HG02610 (cell line): ENCODE measurements at regions not wholly inside any gene's neighbourhood (a gene's known extent, or its start where the extent isn't known, plus 50 kb on each side); places are given as distances from the start of the nearest gene placed in this dataset.
"Not testable (repeated sequence)": the region's sequence is repeated elsewhere in the genome, so short reads cannot be mapped to it uniquely, and the experiment has no call there.

Experiments
- ATAC-seq: cut with Tn5 transposase; IDR thresholded peaks from one replicate; pipeline ENCODE4 v1.9.1; 2021; ENCODE audit warnings: mild to moderate bottlenecking, moderate library complexity; ENCODE audit not compliant: unreplicated experiment

- no peak for ATAC-seq
Observed at GRCh38 chr6:169921853-169922824, 170.7 kb downstream of the ERMARD start.

DNA sequence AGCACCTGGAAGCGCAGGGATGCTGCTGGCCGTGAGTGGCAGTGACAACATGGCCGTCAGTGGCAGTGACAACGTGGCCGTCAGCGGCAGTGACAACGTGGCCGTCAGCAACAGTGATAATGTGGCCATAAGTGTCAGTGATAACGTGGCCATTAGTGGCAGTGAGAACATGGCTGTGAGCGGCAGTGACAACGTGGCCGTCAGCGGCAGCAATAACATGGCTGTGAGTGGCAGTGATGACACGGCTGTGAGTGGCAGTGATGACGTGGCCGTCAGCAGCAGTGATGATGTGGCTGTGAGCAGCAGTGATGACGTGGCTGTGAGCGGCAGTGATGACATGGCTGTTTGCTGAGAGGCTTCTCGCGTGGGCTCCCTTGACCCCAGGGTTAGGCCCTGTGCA, 169.8 kb downstream of the ERMARD start:
- ATAC-seq, result no peak

- ATAC-seq, result no peak
Observed at GRCh38 chr6:169920359-169921020, 169.1 kb downstream of the ERMARD start.

DNA sequence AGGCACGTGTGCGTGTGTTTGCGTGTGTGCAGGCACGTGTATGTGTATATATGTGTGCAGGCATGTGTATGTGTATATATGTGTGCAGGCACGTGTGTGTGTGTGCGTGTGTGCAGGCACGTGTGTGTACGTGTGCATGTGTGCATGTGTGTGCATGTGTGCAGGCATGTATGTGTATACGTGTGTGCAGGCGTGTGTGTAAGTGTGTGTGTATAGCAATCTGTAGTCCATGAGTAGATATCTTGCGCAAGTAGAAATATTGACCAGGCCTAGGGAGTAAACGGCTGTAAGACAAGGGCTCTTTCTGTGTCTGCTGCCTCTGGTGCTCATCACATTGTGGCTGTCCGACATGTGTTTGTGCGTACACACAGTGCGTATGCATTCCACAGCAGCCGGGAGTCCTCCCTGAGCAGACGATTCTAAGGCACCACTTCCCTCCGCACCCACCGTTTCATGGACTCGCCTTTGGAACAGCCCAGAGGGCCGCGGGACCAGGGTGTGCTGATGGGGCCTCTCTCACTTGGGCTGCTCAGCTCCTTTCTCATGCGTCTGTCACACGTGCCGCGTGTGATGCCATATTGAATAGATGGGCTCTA, 167.6 kb downstream of the ERMARD start:
- ATAC-seq, result no peak

DNA sequence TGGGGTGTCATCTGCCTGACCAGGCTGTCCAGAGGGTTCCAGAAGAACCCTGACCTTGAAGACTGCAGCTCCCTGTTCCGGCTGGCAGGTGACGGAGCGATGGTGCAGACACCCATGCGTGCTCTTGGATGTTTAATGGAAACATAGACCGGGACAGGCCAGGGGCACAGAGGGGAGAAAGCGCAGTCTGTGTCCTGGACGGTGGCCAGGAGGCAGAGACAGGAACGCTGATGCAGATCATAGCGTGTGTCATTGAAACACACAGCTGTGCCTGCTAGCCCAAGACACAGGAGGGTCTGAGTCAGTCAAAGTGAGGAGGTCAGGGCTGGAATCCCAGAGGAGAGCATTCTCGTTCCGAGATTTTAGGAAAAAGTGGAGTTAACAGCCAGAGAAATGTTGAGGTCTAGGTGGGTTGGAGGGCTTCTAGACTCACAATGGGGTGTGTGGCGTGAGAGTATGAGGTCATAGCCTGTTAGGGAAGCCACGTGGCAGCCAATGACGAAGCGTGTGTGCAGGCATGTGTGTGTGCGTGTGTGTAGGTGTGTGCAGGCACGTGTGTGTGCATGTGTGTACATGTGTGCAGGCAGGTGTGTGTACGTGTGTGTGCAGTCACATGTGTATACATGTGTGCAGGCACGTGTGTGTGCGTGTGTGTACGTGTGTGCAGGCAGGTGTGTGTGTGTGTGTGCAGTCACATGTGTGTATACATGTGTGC, 167.0 kb downstream of the ERMARD start:
- no peak for ATAC-seq

GRCh38 chr6:169917153-169917552, 165.7 kb downstream of the ERMARD start:
- ATAC-seq, result no peak

- ATAC-seq, result no peak
Observed at GRCh38 chr6:169915769-169916550, 164.5 kb downstream of the ERMARD start.

DNA sequence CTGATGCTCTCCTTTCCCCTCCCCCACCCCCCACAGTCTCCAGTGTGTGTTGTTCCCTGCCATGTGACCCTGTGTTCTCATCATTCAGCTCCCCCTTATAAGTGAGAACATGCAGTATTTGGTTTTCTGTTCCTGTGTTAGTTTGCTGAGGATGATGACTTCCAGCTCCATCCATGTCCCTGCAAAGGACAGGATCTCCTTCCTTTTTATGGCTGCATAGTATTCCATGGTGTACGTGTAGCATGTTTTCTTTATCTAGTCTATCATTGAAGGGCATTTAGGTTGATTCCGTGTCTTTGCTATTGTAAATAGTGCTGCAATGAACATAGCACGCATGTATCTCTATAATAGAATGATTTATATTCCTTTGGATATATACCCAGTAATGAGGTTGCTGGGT, 162.3 kb downstream of the ERMARD start:
- ATAC-seq, result not testable (repeated sequence)

DNA sequence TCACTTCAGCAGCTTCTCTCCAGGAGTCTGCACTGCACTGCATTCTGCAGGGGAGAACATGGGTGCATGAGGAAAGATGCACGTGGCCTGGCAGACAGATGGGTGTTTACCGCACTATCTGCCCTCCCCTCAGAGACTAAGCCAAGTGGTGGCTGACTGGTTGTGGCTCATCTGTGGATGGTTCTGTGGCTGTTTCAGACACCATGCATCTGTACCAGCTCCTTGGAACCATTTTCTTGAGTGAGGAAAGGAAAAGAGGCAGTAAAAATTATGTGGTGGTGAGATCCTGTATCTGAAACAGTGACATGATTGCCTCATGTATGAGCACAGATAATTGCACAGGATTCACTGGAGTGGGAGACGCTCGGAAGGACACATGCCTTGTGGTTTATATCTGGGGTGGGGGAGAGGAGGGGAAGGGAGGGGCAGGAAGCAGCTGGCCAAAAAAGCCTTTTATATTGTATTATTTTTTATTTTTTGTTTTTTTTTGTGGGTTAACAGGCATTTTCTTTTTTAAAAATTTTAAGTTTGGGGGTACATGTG, 161.7 kb downstream of the ERMARD start:
- no peak for ATAC-seq

DNA sequence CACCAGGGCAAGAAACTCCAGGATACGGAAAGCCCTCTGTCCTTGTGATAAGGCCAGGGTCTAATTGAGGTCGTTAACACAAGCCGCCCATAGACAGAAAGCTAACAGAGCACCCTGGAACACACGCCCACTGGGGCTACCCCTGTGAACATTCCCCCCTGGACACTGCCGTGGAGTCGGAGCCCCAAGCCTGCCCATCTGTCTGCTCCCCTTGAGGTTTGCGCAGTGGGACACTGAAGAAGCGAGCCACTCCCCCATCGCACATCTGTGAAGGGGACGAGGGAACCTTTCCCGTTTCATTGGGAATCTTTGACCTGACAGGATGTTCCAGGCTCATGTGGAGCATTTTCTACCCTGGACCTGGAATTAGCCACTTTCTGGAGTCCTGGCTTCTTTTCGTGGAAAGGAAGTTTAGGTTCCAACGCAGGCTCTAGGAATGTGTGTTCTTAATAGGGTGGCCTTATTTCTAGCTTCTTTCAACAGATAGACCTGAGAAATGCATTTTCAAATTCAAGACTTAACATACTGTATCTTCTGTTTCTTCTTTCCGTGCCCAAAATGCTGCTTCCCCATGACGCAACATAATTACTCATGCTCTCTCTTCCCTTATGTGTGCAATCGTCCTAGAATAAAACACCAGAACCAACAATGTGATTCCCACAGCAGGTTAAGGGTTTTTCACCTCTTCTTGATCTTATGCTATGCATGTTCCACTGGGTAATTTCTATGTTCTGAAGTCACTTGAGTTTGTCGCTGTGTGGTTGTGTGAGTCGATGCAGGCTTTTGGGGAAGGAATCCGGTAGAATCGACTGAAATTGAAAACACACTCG, 161.1 kb downstream of the ERMARD start:
- no peak for ATAC-seq

- ATAC-seq, result no peak
Observed at GRCh38 chr6:169911264-169912263, 160.1 kb downstream of the ERMARD start.

- ATAC-seq, result no peak
Observed at GRCh38 chr6:169909113-169909512, 157.7 kb downstream of the ERMARD start.

DNA sequence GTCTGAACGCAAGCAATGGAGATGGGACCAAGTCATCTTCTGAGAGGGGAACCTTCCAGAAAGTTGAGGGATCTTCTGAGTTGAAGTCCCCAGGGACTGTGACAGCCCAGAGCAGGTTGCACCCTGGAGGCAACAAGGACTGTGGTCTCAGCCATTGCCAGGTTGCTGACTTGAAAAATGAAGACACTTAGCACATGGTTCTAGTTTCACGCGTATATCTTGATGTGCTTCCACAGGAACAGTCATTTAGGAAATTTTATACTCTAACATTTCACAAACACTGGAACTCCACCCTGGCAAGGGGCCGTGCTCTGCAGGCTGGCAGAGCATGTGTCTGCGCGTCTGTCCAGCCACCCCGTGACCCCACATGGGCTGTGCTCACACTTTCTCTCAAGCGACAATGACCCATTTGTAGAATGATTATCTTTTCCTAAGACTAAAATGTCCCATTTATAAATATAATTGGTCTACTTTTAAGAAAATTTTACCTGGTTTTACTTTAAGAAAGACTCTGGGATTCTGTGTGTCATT, 157.0 kb downstream of the ERMARD start:
- ATAC-seq, result no peak

DNA sequence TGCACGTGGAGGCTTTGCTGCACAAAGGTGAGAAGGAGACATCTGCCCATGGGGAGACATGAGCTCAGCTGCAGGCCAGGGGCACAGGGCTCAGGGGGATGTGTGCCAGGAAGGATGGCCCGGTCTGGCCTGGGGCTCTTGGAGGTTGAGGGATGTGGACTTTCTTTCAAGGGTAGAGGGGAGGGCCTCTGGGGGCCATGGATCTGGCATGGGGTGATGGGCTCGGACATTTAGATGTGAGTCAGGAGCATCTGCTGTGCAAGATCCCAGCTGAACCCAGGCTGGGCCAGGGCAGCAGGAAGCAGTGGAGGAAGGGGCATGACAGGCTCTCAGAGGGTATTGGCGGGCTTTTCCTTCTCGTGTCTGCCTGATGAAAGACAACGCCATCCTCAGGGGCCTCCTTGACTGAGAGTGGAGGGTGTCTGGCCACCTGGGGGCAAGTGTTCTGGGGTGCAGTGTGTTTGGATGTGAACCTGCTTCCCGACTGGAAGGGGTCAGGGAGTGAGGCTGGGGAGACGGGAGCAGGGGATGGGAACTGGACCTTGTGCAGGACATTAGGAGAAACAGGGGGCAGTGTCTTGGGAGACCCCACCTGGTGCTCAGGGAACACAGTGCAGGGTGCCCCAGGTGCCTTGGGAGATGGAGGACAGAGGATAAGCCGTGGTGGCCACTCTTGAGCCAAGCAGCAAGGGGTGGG, 156.1 kb downstream of the ERMARD start:
- no peak for ATAC-seq

GRCh38 chr6:169906688-169907418, 155.4 kb downstream of the ERMARD start:
- no peak for ATAC-seq

- ATAC-seq, result no peak
Observed at GRCh38 chr6:169906004-169906687, 154.7 kb downstream of the ERMARD start.
